GM23338 (cell line): ENCODE measurements at regions not wholly inside any gene's neighbourhood (a gene's known extent, or its start where the extent isn't known, plus 50 kb on each side); places are given as distances from the start of the nearest gene placed in this dataset.
A peak's percentile ranks its signal among the peaks of the same experiment; 100 is the strongest.

ENCODE experiments used
- ATAC-seq: fragments of 200-7000 bp; cut with Tn5 transposase; 3 replicates; pipeline ENCODE4 v1.9.1; 2020
- DNase-seq: peaks from one replicate; pipeline ENCODE4 v3.0.0-alpha.2; 2015; ENCODE audit warnings: low spot score
- H2AFZ ChIP-seq: fragments of 200-600 bp; sonication (generic); 2 replicates; pipeline ENCODE4 v1.8.0; 2016; ENCODE audit warnings: antibody characterized with exemption, mild to moderate bottlenecking, moderate library complexity
- H3F3A ChIP-seq: fragments of 200-600 bp; sonication (generic); replicated peaks from 2 replicates; pipeline ENCODE4 v1.8.0; 2017; ENCODE audit warnings: antibody characterized with exemption, mixed run types, low read depth
- H3K27ac ChIP-seq: fragments of 200-600 bp; sonication (generic); 2 replicates; pipeline ENCODE4 v1.6.1; 2016; ENCODE audit warnings: low read depth
- H3K27me3 ChIP-seq: fragments of 200-600 bp; sonication (generic); 2 replicates; pipeline ENCODE4 v1.8.0; 2016; ENCODE audit warnings: mild to moderate bottlenecking, mixed run types, moderate library complexity; ENCODE audit not compliant: insufficient read depth
- H3K36me3 ChIP-seq: fragments of 200-600 bp; sonication (generic); 2 replicates; pipeline ENCODE4 v1.8.0; 2016; ENCODE audit warnings: mild to moderate bottlenecking; ENCODE audit not compliant: insufficient read depth
- H3K4me1 ChIP-seq: fragments of 200-600 bp; sonication (generic); 2 replicates; pipeline ENCODE4 v1.8.0; 2016; ENCODE audit warnings: mild to moderate bottlenecking, moderate library complexity; ENCODE audit not compliant: insufficient read depth
- H3K4me2 ChIP-seq: fragments of 200-600 bp; sonication (generic); 2 replicates; pipeline ENCODE4 v1.7.1; 2017; ENCODE audit warnings: mixed run types
- H3K4me3 ChIP-seq: fragments of 200-600 bp; sonication (generic); 2 replicates; pipeline ENCODE4 v1.6.1; 2016; ENCODE audit warnings: mixed run types
- H3K79me2 ChIP-seq: fragments of 200-600 bp; sonication (generic); replicated peaks from 2 replicates; pipeline ENCODE4 v1.8.0; 2017; ENCODE audit warnings: mild to moderate bottlenecking; ENCODE audit not compliant: insufficient read depth
- H3K9me2 ChIP-seq: fragments of 200-600 bp; sonication (generic); 2 replicates; pipeline ENCODE4 v1.8.0; 2017; ENCODE audit not compliant: insufficient read depth
- H4K20me1 ChIP-seq: fragments of 200-600 bp; sonication (generic); replicated peaks from 2 replicates; pipeline ENCODE4 v1.8.0; 2017; ENCODE audit warnings: mild to moderate bottlenecking; ENCODE audit not compliant: insufficient read depth
- H3K27ac Mint-ChIP-seq: 2 replicates; pipeline ENCODE4 v1.8.0; 2020; ENCODE audit warnings: inconsistent platforms, mild to moderate bottlenecking, moderate library complexity, mixed read lengths
- H3K27me3 Mint-ChIP-seq: 3 replicates; pipeline ENCODE4 v1.8.0; 2022; ENCODE audit warnings: low read depth, mild to moderate bottlenecking, moderate library complexity, mixed read lengths, inconsistent platforms; ENCODE audit not compliant: insufficient read depth, poor library complexity
- H3K36me3 Mint-ChIP-seq: 3 replicates; pipeline ENCODE4 v1.8.0; 2021; ENCODE audit warnings: low read depth, mild to moderate bottlenecking, inconsistent platforms, moderate library complexity, mixed read lengths
- H3K4me1 Mint-ChIP-seq: 3 replicates; pipeline ENCODE4 v1.8.0; 2020; ENCODE audit warnings: mild to moderate bottlenecking, inconsistent platforms, mixed read lengths
- H3K4me3 Mint-ChIP-seq: 3 replicates; pipeline ENCODE4 v1.8.0; 2021; ENCODE audit warnings: moderate library complexity, mild to moderate bottlenecking, inconsistent platforms, mixed read lengths
- H3K9me3 Mint-ChIP-seq: 3 replicates; pipeline ENCODE4 v1.8.0; 2020; ENCODE audit warnings: moderate library complexity, mild to moderate bottlenecking, inconsistent platforms, mixed read lengths
- EZH2 ChIP-seq: fragments of 200-600 bp; sonication (generic); IDR thresholded peaks from one replicate; pipeline ENCODE4 v1.8.0; 2017; ENCODE audit warnings: antibody characterized with exemption, mild to moderate bottlenecking, low read depth; ENCODE audit not compliant: unreplicated experiment
- ZNF114 ChIP-seq: fragments of 250-450 bp; sonication (Bioruptor Pico); IDR thresholded peaks from 2 replicates; pipeline ENCODE4 v1.5.0; 2020; ENCODE audit warnings: mild to moderate bottlenecking, moderate library complexity
- TF ChIP-seq, protein P1 (sequence below): fragments of 250-450 bp; sonication (Bioruptor Pico); IDR thresholded peaks from 2 replicates; pipeline ENCODE4 v1.5.0; 2020; ENCODE audit warnings: mild to moderate bottlenecking, moderate library complexity
- TF ChIP-seq, protein P2 (sequence below): IDR thresholded peaks from 2 replicates; pipeline ENCODE4 v1.6.1; 2016; ENCODE audit warnings: antibody characterized with exemption

DNA sequence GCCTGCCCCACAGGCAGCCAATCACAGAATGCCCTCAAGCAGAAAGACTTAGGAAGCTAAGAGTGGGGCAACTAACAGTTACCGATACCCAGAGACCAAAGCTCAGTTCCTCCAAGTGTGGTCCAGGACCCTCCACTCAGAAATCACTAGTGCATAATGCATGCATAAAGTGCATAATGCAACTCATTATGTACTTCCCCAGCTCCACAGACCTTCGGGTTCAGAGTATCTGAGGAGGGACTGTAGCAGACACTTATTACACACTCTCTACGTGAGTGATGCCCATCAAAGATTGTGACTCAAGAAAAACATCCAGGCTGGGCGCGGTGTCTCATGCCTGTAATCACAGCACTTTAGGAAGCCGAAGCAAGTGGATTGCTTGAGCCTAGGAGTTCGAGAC is 328.0 kb downstream of the BCOR start (continued):
- TF ChIP-seq, protein P1, sequence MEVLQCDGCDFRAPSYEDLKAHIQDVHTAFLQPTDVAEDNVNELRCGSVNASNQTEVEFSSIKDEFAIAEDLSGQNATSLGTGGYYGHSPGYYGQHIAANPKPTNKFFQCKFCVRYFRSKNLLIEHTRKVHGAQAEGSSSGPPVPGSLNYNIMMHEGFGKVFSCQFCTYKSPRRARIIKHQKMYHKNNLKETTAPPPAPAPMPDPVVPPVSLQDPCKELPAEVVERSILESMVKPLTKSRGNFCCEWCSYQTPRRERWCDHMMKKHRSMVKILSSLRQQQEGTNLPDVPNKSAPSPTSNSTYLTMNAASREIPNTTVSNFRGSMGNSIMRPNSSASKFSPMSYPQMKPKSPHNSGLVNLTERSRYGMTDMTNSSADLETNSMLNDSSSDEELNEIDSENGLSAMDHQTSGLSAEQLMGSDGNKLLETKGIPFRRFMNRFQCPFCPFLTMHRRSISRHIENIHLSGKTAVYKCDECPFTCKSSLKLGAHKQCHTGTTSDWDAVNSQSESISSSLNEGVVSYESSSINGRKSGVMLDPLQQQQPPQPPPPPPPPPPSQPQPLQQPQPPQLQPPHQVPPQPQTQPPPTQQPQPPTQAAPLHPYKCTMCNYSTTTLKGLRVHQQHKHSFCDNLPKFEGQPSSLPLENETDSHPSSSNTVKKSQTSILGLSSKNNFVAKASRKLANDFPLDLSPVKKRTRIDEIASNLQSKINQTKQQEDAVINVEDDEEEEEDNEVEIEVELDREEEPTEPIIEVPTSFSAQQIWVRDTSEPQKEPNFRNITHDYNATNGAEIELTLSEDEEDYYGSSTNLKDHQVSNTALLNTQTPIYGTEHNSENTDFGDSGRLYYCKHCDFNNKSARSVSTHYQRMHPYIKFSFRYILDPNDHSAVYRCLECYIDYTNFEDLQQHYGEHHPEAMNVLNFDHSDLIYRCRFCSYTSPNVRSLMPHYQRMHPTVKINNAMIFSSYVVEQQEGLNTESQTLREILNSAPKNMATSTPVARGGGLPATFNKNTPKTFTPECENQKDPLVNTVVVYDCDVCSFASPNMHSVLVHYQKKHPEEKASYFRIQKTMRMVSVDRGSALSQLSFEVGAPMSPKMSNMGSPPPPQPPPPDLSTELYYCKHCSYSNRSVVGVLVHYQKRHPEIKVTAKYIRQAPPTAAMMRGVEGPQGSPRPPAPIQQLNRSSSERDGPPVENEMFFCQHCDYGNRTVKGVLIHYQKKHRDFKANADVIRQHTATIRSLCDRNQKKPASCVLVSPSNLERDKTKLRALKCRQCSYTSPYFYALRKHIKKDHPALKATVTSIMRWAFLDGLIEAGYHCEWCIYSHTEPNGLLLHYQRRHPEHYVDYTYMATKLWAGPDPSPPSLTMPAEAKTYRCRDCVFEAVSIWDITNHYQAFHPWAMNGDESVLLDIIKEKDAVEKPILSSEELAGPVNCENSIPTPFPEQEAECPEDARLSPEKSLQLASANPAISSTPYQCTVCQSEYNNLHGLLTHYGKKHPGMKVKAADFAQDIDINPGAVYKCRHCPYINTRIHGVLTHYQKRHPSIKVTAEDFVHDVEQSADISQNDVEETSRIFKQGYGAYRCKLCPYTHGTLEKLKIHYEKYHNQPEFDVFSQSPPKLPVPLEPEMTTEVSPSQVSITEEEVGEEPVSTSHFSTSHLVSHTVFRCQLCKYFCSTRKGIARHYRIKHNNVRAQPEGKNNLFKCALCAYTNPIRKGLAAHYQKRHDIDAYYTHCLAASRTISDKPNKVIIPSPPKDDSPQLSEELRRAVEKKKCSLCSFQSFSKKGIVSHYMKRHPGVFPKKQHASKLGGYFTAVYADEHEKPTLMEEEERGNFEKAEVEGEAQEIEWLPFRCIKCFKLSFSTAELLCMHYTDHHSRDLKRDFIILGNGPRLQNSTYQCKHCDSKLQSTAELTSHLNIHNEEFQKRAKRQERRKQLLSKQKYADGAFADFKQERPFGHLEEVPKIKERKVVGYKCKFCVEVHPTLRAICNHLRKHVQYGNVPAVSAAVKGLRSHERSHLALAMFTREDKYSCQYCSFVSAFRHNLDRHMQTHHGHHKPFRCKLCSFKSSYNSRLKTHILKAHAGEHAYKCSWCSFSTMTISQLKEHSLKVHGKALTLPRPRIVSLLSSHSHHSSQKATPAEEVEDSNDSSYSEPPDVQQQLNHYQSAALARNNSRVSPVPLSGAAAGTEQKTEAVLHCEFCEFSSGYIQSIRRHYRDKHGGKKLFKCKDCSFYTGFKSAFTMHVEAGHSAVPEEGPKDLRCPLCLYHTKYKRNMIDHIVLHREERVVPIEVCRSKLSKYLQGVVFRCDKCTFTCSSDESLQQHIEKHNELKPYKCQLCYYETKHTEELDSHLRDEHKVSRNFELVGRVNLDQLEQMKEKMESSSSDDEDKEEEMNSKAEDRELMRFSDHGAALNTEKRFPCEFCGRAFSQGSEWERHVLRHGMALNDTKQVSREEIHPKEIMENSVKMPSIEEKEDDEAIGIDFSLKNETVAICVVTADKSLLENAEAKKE (CRISPR knock-in tag), result no peak
- TF ChIP-seq, protein P2, sequence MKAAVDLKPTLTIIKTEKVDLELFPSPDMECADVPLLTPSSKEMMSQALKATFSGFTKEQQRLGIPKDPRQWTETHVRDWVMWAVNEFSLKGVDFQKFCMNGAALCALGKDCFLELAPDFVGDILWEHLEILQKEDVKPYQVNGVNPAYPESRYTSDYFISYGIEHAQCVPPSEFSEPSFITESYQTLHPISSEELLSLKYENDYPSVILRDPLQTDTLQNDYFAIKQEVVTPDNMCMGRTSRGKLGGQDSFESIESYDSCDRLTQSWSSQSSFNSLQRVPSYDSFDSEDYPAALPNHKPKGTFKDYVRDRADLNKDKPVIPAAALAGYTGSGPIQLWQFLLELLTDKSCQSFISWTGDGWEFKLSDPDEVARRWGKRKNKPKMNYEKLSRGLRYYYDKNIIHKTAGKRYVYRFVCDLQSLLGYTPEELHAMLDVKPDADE, result no peak

DNA sequence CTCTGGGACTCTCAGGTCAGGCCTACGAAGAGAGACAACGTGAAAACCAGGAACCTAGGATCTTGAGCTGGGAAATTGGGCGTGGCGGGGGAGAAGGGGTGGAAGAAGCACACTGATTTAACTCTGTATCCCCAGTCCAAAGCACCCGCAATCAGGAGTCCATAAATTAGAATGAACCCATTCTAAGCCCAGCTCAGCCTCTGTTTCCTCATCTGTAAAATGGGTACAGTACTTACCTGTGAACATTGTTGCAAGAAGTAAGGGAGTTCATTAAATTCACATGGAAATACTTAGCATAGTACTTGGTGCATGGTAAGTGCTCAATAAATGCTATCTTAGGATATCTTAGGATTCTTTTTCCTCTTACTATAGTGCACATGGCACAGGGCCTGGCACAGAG is 326.7 kb downstream of the BCOR start:
- no peaks in the 10 kb centered on the region; the same call in 2 of the 3 replicates for H3K9me3 Mint-ChIP-seq
- TF ChIP-seq ZNF114 (CRISPR knock-in tag) (no peak), EZH2 (no peak)
- no peak overlapping the region for H2AFZ ChIP-seq
- H3K79me2 ChIP-seq, result no peaks in the 10 kb centered on the region
- no peak overlapping the region; the same call in 1 of the 2 replicates for H3K27ac Mint-ChIP-seq
- peaks cover 7% of the 10 kb centered on the region; the same call in 1 of the 2 replicates for H3F3A ChIP-seq
- no peaks in the 10 kb centered on the region for H4K20me1 ChIP-seq
- no peak overlapping the region for H3K4me3 Mint-ChIP-seq
- no peaks in the 10 kb centered on the region; the same call in 2 of the 3 replicates for H3K36me3 Mint-ChIP-seq
- no peak overlapping the region for H3K4me3 ChIP-seq
- H3K4me2 ChIP-seq, result no peak overlapping the region
- DNase-seq, result no peak
- peaks cover 49% of the 10 kb centered on the region for H3K4me1 Mint-ChIP-seq
- no peaks in the 10 kb centered on the region for H3K36me3 ChIP-seq
- ATAC-seq, result no peak
- peak overlapping the region; percentile 92 for H3K27ac ChIP-seq
- H3K9me2 ChIP-seq, result no peaks in the 10 kb centered on the region
- H3K27me3 Mint-ChIP-seq, result peaks cover 9% of the 10 kb centered on the region
- H3K4me1 ChIP-seq, result peaks cover 32% of the 10 kb centered on the region
- no peaks in the 10 kb centered on the region for H3K27me3 ChIP-seq
